BE2C (cell line): ENCODE measurements at regions not wholly inside any gene's neighbourhood (a gene's known extent, or its start where the extent isn't known, plus 50 kb on each side); places are given as distances from the start of the nearest gene placed in this dataset.

Experiments
- DNase-seq: peaks from one replicate; pipeline ENCODE4 v3.0.0-alpha.2; 2020
- H3K27me3 ChIP-seq: fragments of 250-450 bp; sonication (Bioruptor Pico); 2 replicates; pipeline ENCODE4 v1.5.1; 2020; ENCODE audit warnings: mild to moderate bottlenecking
- H3K36me3 ChIP-seq: fragments of 250-450 bp; sonication (Bioruptor Pico); 2 replicates; pipeline ENCODE4 v1.5.1; 2020; ENCODE audit warnings: mild to moderate bottlenecking
- H3K4me1 ChIP-seq: fragments of 250-450 bp; sonication (Bioruptor Pico); 2 replicates; pipeline ENCODE4 v1.5.1; 2020
- H3K4me3 ChIP-seq: 2 replicates; pipeline ENCODE4 v1.5.1; 2011; ENCODE audit warnings: low read depth, low read length
- H3K9me3 ChIP-seq: fragments of 250-450 bp; sonication (Bioruptor Pico); 2 replicates; pipeline ENCODE4 v1.5.1; 2020
- CTCF ChIP-seq: IDR thresholded peaks from 2 replicates; pipeline ENCODE4 v1.5.1; 2012; ENCODE audit warnings: mild to moderate bottlenecking, low read depth, low read length

- Histone ChIP-seq H3K9me3 (no peaks in the 10 kb centered on the region), H3K4me1 (no peaks in the 10 kb centered on the region), H3K36me3 (no peaks in the 10 kb centered on the region), H3K4me3 (no peak overlapping the region), H3K27me3 (no peaks in the 10 kb centered on the region)
- TF ChIP-seq CTCF: no peak
- DNase-seq: no peak
Observed at GRCh38 chr17:69860142-69860680, 214.8 kb upstream of the KCNJ16 start.

- Histone ChIP-seq H3K4me3 (no peak overlapping the region), H3K36me3 (no peaks in the 10 kb centered on the region), H3K27me3 (no peaks in the 10 kb centered on the region), H3K9me3 (no peaks in the 10 kb centered on the region), H3K4me1 (no peaks in the 10 kb centered on the region)
- no peak for TF ChIP-seq CTCF
- no peak for DNase-seq
Observed at GRCh38 chr17:69864462-69864861, 210.6 kb upstream of the KCNJ16 start.

- no peak for TF ChIP-seq CTCF
- no peaks in the 10 kb centered on the region for H3K9me3 ChIP-seq
- no peaks in the 10 kb centered on the region for H3K36me3 ChIP-seq
- H3K4me3 ChIP-seq: no peak overlapping the region
- DNase-seq: no peak
- H3K4me1 ChIP-seq: no peaks in the 10 kb centered on the region
- H3K27me3 ChIP-seq: no peaks in the 10 kb centered on the region
Observed at GRCh38 chr17:69869667-69870066, 205.4 kb upstream of the KCNJ16 start.

- Histone ChIP-seq H3K27me3 (no peaks in the 10 kb centered on the region), H3K4me3 (no peak overlapping the region), H3K36me3 (no peaks in the 10 kb centered on the region), H3K4me1 (no peaks in the 10 kb centered on the region), H3K9me3 (no peaks in the 10 kb centered on the region)
- TF ChIP-seq CTCF: no peak
- no peak for DNase-seq
Observed at GRCh38 chr17:69870091-69870530, 204.9 kb upstream of the KCNJ16 start.

GRCh38 chr17:69870751-69871199, 204.2 kb upstream of the KCNJ16 start:
- no peaks in the 10 kb centered on the region for H3K4me1 ChIP-seq
- no peak overlapping the region for H3K4me3 ChIP-seq
- DNase-seq: no peak
- H3K36me3 ChIP-seq: no peaks in the 10 kb centered on the region
- no peaks in the 10 kb centered on the region for H3K27me3 ChIP-seq
- no peaks in the 10 kb centered on the region for H3K9me3 ChIP-seq
- TF ChIP-seq CTCF: no peak

GRCh38 chr17:69871318-69871717, 203.7 kb upstream of the KCNJ16 start:
- Histone ChIP-seq H3K36me3 (no peaks in the 10 kb centered on the region), H3K4me1 (no peaks in the 10 kb centered on the region), H3K9me3 (no peaks in the 10 kb centered on the region), H3K27me3 (no peaks in the 10 kb centered on the region), H3K4me3 (no peak overlapping the region)
- TF ChIP-seq CTCF: no peak
- no peak for DNase-seq
